ENCODE measurements at regions not wholly inside any gene's neighbourhood (a gene's known extent, or its start where the extent isn't known, plus 50 kb on each side); places are given as distances from the start of the nearest gene placed in this dataset.
A peak's percentile ranks its signal among the peaks of the same experiment; 100 is the strongest.

GRCh38 chr5:169431386-169431785 is 130.4 kb upstream of the SLIT3 start:
- Mint-ChIP-seq H3K27ac (ENCODE audit: unreplicated experiment) (no peak overlapping the region), H3K27me3 (ENCODE audit: insufficient read depth, unreplicated experiment) (no peaks in the 10 kb centered on the region), H3K9me3 (ENCODE audit: unreplicated experiment) (peaks cover 12% of the 10 kb centered on the region), H3K4me1 (ENCODE audit: low read depth, unreplicated experiment) (peaks cover 41% of the 10 kb centered on the region), H3K4me3 (ENCODE audit: unreplicated experiment) (no peak overlapping the region), H3K36me3 (ENCODE audit: insufficient read depth, unreplicated experiment) (peaks cover 6% of the 10 kb centered on the region)
- intact Hi-C loops (cut with micrococcal nuclease; ENCODE audit: unreplicated experiment), result no loop called here
- TF ChIP-seq CTCF (IDR thresholded peaks at IDR 0.05; ENCODE audit: insufficient read depth in 1 of 2, low read depth in 1 of 2, low read length in 1 of 2, severe bottlenecking in 1 of 2, unreplicated experiment in 1 of 2), result no peak
- Histone ChIP-seq H3K27me3 (replicated peaks; ENCODE audit: control insufficient read depth, insufficient read depth, low read length) (no peaks in the 10 kb centered on the region), H3K9me3 (no peaks in the 10 kb centered on the region; the same call in 1 of the 2 replicates), H3K4me1 (peaks cover 23% of the 10 kb centered on the region), H3K36me3 (ENCODE audit: control insufficient read depth, insufficient read depth, low read length) (no peaks in the 10 kb centered on the region), H3K4me3 (ENCODE audit: low read depth, low read length) (no peak overlapping the region)
- BruUV-seq (replicated peaks), result no TSS peak
- ChIA-PET POLR2A (no interaction called here), CTCF (interaction anchor here (0.6 to 0.7 kb wide), 2 partner anchors 55 to 98 kb away, joined by 3 read pairs; no protein-coding TSS in a partner anchor)
- DNase-seq, result no peak

GRCh38 chr5:169430671-169431070 is 129.7 kb upstream of the SLIT3 start:
- no peak overlapping the region for H3K4me3 ChIP-seq (ENCODE audit: low read depth, low read length)
- CTCF ChIA-PET, result no interaction called here

GRCh38 chr5:169429044-169429443 is 128.1 kb upstream of the SLIT3 start:
- BruUV-seq (replicated peaks), result no TSS peak
- no peak for TF ChIP-seq CTCF (IDR thresholded peaks at IDR 0.05; ENCODE audit: insufficient read depth in 1 of 2, low read depth in 1 of 2, low read length in 1 of 2, severe bottlenecking in 1 of 2, unreplicated experiment in 1 of 2)
- DNase-seq, result no peak
- no peaks in the 10 kb centered on the region for H3K36me3 ChIP-seq (ENCODE audit: control insufficient read depth, insufficient read depth, low read length)
- CTCF ChIA-PET, result interaction anchor here (0.9 kb wide), 1 partner anchor 11 kb away, joined by 3 read pairs; no protein-coding TSS in a partner anchor
- Mint-ChIP-seq H3K4me3 (ENCODE audit: unreplicated experiment) (no peak overlapping the region), H3K36me3 (ENCODE audit: insufficient read depth, unreplicated experiment) (peaks cover 6% of the 10 kb centered on the region), H3K27me3 (ENCODE audit: insufficient read depth, unreplicated experiment) (no peaks in the 10 kb centered on the region), H3K9me3 (ENCODE audit: unreplicated experiment) (peaks cover 12% of the 10 kb centered on the region), H3K27ac (ENCODE audit: unreplicated experiment) (peak overlapping the region; percentile 25), H3K4me1 (ENCODE audit: low read depth, unreplicated experiment) (peaks cover 45% of the 10 kb centered on the region)
- POLR2A ChIA-PET, result no interaction called here
- no peak overlapping the region for H3K4me3 ChIP-seq (ENCODE audit: low read depth, low read length)
- no peaks in the 10 kb centered on the region; the same call in 1 of the 2 replicates for H3K9me3 ChIP-seq
- intact Hi-C loops (cut with micrococcal nuclease; ENCODE audit: unreplicated experiment), result no loop called here
- no peaks in the 10 kb centered on the region for H3K27me3 ChIP-seq (replicated peaks; ENCODE audit: control insufficient read depth, insufficient read depth, low read length)
- peaks cover 23% of the 10 kb centered on the region for H3K4me1 ChIP-seq

More at GRCh38 chr5:169430671-169431070, 129.7 kb upstream of the SLIT3 start:
- no peak overlapping the region for H3K4me3 Mint-ChIP-seq (ENCODE audit: unreplicated experiment)
- Histone ChIP-seq H3K27me3 (replicated peaks; ENCODE audit: control insufficient read depth, insufficient read depth, low read length) (no peaks in the 10 kb centered on the region), H3K9me3 (no peaks in the 10 kb centered on the region; the same call in 1 of the 2 replicates), H3K4me1 (peaks cover 23% of the 10 kb centered on the region), H3K36me3 (ENCODE audit: control insufficient read depth, insufficient read depth, low read length) (no peaks in the 10 kb centered on the region)
- peaks cover 45% of the 10 kb centered on the region for H3K4me1 Mint-ChIP-seq (ENCODE audit: low read depth, unreplicated experiment)
- BruUV-seq (replicated peaks), result no TSS peak
- no peak for DNase-seq
- intact Hi-C loops (cut with micrococcal nuclease; ENCODE audit: unreplicated experiment), result no loop called here
- POLR2A ChIA-PET, result no interaction called here
- H3K27me3 Mint-ChIP-seq (ENCODE audit: insufficient read depth, unreplicated experiment), result no peaks in the 10 kb centered on the region
- TF ChIP-seq CTCF (IDR thresholded peaks at IDR 0.05; ENCODE audit: insufficient read depth in 1 of 2, low read depth in 1 of 2, low read length in 1 of 2, severe bottlenecking in 1 of 2, unreplicated experiment in 1 of 2), result no peak
- peaks cover 6% of the 10 kb centered on the region for H3K36me3 Mint-ChIP-seq (ENCODE audit: insufficient read depth, unreplicated experiment)
- H3K27ac Mint-ChIP-seq (ENCODE audit: unreplicated experiment), result no peak overlapping the region
- peaks cover 12% of the 10 kb centered on the region for H3K9me3 Mint-ChIP-seq (ENCODE audit: unreplicated experiment)

Data from Caco-2 (cell line).